ENCODE measurements at regions not wholly inside any gene's neighbourhood (a gene's known extent, or its start where the extent isn't known, plus 50 kb on each side); places are given as distances from the start of the nearest gene placed in this dataset.

DNA sequence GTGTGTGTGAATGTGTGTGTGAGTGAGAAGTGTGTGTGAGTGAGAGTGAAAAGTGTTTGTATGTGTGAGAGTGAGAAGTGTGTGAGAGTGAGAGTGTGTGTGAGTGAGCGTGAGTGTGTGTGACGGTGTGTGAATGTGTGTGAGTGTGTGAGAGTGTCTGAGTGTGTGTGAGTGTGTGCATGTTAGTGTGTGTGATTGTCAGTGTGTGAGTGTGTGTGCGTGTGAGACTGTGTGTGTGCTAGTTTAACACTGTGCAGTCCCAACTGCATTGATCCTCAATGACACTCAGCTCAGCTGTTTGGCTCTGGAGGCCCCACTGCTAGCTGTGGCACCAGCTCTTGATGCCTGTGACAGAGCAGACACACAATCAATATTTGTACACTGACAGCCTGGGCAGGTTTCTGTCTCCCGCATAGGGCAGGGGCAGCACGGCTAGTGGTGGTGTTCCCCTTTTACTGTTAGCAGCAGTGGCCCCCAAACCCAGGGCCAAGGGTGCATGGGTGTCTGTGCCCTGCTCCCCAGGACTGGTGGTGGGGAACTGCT is 135.0 kb downstream of the INHBB start:
- TF ChIP-seq, protein P1, sequence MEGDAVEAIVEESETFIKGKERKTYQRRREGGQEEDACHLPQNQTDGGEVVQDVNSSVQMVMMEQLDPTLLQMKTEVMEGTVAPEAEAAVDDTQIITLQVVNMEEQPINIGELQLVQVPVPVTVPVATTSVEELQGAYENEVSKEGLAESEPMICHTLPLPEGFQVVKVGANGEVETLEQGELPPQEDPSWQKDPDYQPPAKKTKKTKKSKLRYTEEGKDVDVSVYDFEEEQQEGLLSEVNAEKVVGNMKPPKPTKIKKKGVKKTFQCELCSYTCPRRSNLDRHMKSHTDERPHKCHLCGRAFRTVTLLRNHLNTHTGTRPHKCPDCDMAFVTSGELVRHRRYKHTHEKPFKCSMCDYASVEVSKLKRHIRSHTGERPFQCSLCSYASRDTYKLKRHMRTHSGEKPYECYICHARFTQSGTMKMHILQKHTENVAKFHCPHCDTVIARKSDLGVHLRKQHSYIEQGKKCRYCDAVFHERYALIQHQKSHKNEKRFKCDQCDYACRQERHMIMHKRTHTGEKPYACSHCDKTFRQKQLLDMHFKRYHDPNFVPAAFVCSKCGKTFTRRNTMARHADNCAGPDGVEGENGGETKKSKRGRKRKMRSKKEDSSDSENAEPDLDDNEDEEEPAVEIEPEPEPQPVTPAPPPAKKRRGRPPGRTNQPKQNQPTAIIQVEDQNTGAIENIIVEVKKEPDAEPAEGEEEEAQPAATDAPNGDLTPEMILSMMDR (conservative IDR thresholded peaks at IDR 0.05) = no peak
- no peak overlapping the region for H3K4me3 Mint-ChIP-seq
- H3K9me3 Mint-ChIP-seq = no peaks in the 10 kb centered on the region
- no peak for DNase-seq (ENCODE audit: low read depth, low spot score)
- no peaks in the 10 kb centered on the region for H3K36me3 Mint-ChIP-seq (ENCODE audit: low read depth)
- H3K4me1 Mint-ChIP-seq = no peaks in the 10 kb centered on the region
- no peak overlapping the region for H3K27ac Mint-ChIP-seq (ENCODE audit: unreplicated experiment)
- H3K27me3 Mint-ChIP-seq (ENCODE audit: low read depth) = peaks cover 49% of the 10 kb centered on the region

GRCh38 chr2:120481446-120482194 is 135.7 kb downstream of the INHBB start:
- DNase-seq (ENCODE audit: low read depth, low spot score) = no peak
- no peaks in the 10 kb centered on the region for H3K36me3 Mint-ChIP-seq (ENCODE audit: low read depth)
- H3K27ac Mint-ChIP-seq (ENCODE audit: unreplicated experiment) = peak overlapping the region; percentile 57
- no peak overlapping the region for H3K4me3 Mint-ChIP-seq
- no peaks in the 10 kb centered on the region for H3K9me3 Mint-ChIP-seq
- peaks cover 44% of the 10 kb centered on the region for H3K27me3 Mint-ChIP-seq (ENCODE audit: low read depth)
- TF ChIP-seq, protein P1 (conservative IDR thresholded peaks at IDR 0.05) = no peak
- no peaks in the 10 kb centered on the region for H3K4me1 Mint-ChIP-seq

DNA sequence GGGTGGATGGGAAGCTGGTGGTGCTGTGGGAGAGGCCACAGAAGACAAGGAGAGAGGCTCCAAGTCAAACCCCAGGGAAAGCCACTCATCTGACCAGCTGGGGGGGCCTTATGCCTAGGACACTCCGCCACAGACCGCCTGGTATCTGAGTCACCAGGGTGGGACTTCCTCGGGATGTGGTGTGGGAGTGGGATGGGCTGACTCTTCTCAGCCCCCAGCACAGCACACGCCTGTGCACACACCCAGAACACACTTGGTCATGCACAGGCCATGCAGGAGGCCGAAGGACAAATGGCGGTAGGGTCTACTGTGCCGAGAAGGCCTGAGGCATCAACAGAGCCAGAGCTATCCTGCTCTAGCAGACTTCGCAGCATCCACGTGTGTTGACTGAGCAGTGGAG is 136.4 kb downstream of the INHBB start:
- peaks cover 38% of the 10 kb centered on the region for H3K27me3 Mint-ChIP-seq (ENCODE audit: low read depth)
- no peak overlapping the region for H3K27ac Mint-ChIP-seq (ENCODE audit: unreplicated experiment)
- H3K4me3 Mint-ChIP-seq = no peak overlapping the region
- no peak for DNase-seq (ENCODE audit: low read depth, low spot score)
- no peaks in the 10 kb centered on the region for H3K9me3 Mint-ChIP-seq
- peaks cover 1% of the 10 kb centered on the region for H3K4me1 Mint-ChIP-seq
- no peaks in the 10 kb centered on the region for H3K36me3 Mint-ChIP-seq (ENCODE audit: low read depth)
- TF ChIP-seq, protein P1 (conservative IDR thresholded peaks at IDR 0.05) = no peak

DNA sequence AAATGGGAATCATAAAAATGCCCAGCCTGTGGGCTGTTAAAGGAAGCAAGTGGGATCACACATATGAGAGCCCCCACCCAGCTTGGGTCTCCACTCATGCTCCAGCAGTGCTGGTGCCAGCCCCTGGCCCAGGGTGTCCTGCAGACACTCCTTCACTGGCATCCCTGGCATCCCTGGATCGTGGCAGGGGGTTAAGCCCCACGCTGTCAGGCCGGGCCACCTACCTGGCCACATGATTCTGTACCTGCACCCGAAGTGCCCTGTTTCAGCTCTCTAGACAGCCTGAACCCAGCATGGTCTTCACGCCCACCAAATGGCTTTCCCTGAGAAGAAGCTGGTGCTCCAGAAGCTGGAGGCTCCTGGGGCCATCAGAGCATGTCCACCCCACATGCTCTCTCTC is 137.4 kb downstream of the INHBB start:
- TF ChIP-seq, protein P1 (conservative IDR thresholded peaks at IDR 0.05) = no peak
- DNase-seq (ENCODE audit: low read depth, low spot score) = no peak
- Mint-ChIP-seq H3K4me3 (no peak overlapping the region), H3K9me3 (no peaks in the 10 kb centered on the region), H3K27ac (ENCODE audit: unreplicated experiment) (no peak overlapping the region), H3K36me3 (ENCODE audit: low read depth) (no peaks in the 10 kb centered on the region), H3K27me3 (ENCODE audit: low read depth) (peaks cover 30% of the 10 kb centered on the region), H3K4me1 (peaks cover 7% of the 10 kb centered on the region)

GRCh38 chr2:120485096-120485495 is 139.2 kb downstream of the INHBB start:
- Mint-ChIP-seq H3K27ac (ENCODE audit: unreplicated experiment) (no peak overlapping the region), H3K4me3 (no peak overlapping the region), H3K9me3 (no peaks in the 10 kb centered on the region), H3K4me1 (peaks cover 19% of the 10 kb centered on the region), H3K36me3 (ENCODE audit: low read depth) (no peaks in the 10 kb centered on the region), H3K27me3 (ENCODE audit: low read depth) (peaks cover 22% of the 10 kb centered on the region)
- TF ChIP-seq, protein P1 (conservative IDR thresholded peaks at IDR 0.05) = no peak
- no peak for DNase-seq (ENCODE audit: low read depth, low spot score)

Measured in neural crest cell (in vitro differentiated cells).